Chondrocyte (in vitro differentiated cells): ENCODE measurements at regions not wholly inside any gene's neighbourhood (a gene's known extent, or its start where the extent isn't known, plus 50 kb on each side); places are given as distances from the start of the nearest gene placed in this dataset.

Experiments
- DNase-seq: peaks from one replicate; pipeline ENCODE4 v3.0.0; 2021; ENCODE audit warnings: mixed read lengths, low spot score
- H3K27ac Mint-ChIP-seq: one replicate; pipeline ENCODE4 v1.8.0; 2021; ENCODE audit warnings: mild to moderate bottlenecking, moderate library complexity, mixed read lengths; ENCODE audit not compliant: unreplicated experiment
- H3K27me3 Mint-ChIP-seq: 2 replicates; pipeline ENCODE4 v1.8.0; 2021; ENCODE audit warnings: low read depth, mixed read lengths
- H3K36me3 Mint-ChIP-seq: 2 replicates; pipeline ENCODE4 v1.8.0; 2021; ENCODE audit warnings: low read depth, mixed read lengths
- H3K4me1 Mint-ChIP-seq: 2 replicates; pipeline ENCODE4 v1.8.0; 2021; ENCODE audit warnings: low read depth, mild to moderate bottlenecking, mixed read lengths
- H3K4me3 Mint-ChIP-seq: one replicate; pipeline ENCODE4 v1.8.0; 2021; ENCODE audit warnings: mild to moderate bottlenecking, moderate library complexity, mixed read lengths; ENCODE audit not compliant: unreplicated experiment
- H3K9me3 Mint-ChIP-seq: 2 replicates; pipeline ENCODE4 v1.8.0; 2021; ENCODE audit warnings: low read depth, mixed read lengths
- CTCF ChIP-seq: fragments of 200-600 bp; sonication (generic); IDR thresholded peaks from 2 replicates; pipeline ENCODE4 v1.5.0; 2021; ENCODE audit warnings: antibody characterized with exemption, mild to moderate bottlenecking, moderate library complexity

GRCh38 chr7:79593866-79594301 is 140.4 kb upstream of the MAGI2 start:
- Mint-ChIP-seq H3K27ac (no peak overlapping the region), H3K36me3 (no peaks in the 10 kb centered on the region), H3K4me3 (no peak overlapping the region), H3K9me3 (no peaks in the 10 kb centered on the region), H3K27me3 (peaks cover 15% of the 10 kb centered on the region), H3K4me1 (no peaks in the 10 kb centered on the region)
- no peak for DNase-seq
- no peak for TF ChIP-seq CTCF

GRCh38 chr7:79590916-79591623 is 137.6 kb upstream of the MAGI2 start:
- H3K27me3 Mint-ChIP-seq, result peaks cover 19% of the 10 kb centered on the region
- no peaks in the 10 kb centered on the region for H3K36me3 Mint-ChIP-seq
- no peak for DNase-seq
- H3K27ac Mint-ChIP-seq, result no peak overlapping the region
- no peaks in the 10 kb centered on the region for H3K4me1 Mint-ChIP-seq
- no peak overlapping the region for H3K4me3 Mint-ChIP-seq
- no peak for TF ChIP-seq CTCF
- H3K9me3 Mint-ChIP-seq, result no peaks in the 10 kb centered on the region

- Mint-ChIP-seq H3K9me3 (no peaks in the 10 kb centered on the region), H3K27ac (no peak overlapping the region)
- DNase-seq, result no peak
Measured at GRCh38 chr7:79590391-79590790, 136.9 kb upstream of the MAGI2 start.

GRCh38 chr7:79570903-79571302 is 117.4 kb upstream of the MAGI2 start:
- no peak for DNase-seq
- Mint-ChIP-seq H3K4me1 (no peaks in the 10 kb centered on the region), H3K27ac (no peak overlapping the region), H3K9me3 (no peaks in the 10 kb centered on the region), H3K4me3 (no peak overlapping the region), H3K27me3 (peaks cover 4% of the 10 kb centered on the region), H3K36me3 (no peaks in the 10 kb centered on the region)
- no peak for TF ChIP-seq CTCF

More at GRCh38 chr7:79590391-79590790, 136.9 kb upstream of the MAGI2 start:
- Mint-ChIP-seq H3K36me3 (no peaks in the 10 kb centered on the region), H3K4me3 (no peak overlapping the region), H3K27me3 (peaks cover 19% of the 10 kb centered on the region), H3K4me1 (no peaks in the 10 kb centered on the region)
- TF ChIP-seq CTCF, result no peak

- DNase-seq, result no peak
- Mint-ChIP-seq H3K27ac (no peak overlapping the region), H3K27me3 (peaks cover 2% of the 10 kb centered on the region), H3K9me3 (no peaks in the 10 kb centered on the region), H3K4me3 (no peak overlapping the region), H3K4me1 (no peaks in the 10 kb centered on the region), H3K36me3 (no peaks in the 10 kb centered on the region)
- TF ChIP-seq CTCF, result no peak
Measured at GRCh38 chr7:79563821-79564522, 110.5 kb upstream of the MAGI2 start.
